ACHN (cell line): ENCODE measurements at regions not wholly inside any gene's neighbourhood (a gene's known extent, or its start where the extent isn't known, plus 50 kb on each side); places are given as distances from the start of the nearest gene placed in this dataset.

Experiments
- DNase-seq: peaks from one replicate; pipeline ENCODE4 v3.0.0-alpha.2; 2015
- in situ Hi-C: cut with HindIII; loops from 2 replicates; pipeline ENCODE4 v1.10.0; 2017; ENCODE audit warnings: low sequenced_read_pairs, low pct_ligation_motif_present, low pct_unique_long_range_greater_than_20kb

- no peak for DNase-seq
- in situ Hi-C loops: no loop called here
Observed at GRCh38 chr5:99706160-99706559, 777.4 kb upstream of the CHD1 start.

- in situ Hi-C loops: no loop called here
- DNase-seq: no peak
Observed at GRCh38 chr5:99702565-99702964, 773.8 kb upstream of the CHD1 start.

GRCh38 chr5:99694884-99695283 lies 766.1 kb upstream of the CHD1 start:
- no peak for DNase-seq
- in situ Hi-C loops: no loop called here

GRCh38 chr5:99686538-99686937 lies 757.7 kb upstream of the CHD1 start:
- no peak for DNase-seq
- in situ Hi-C loops: no loop called here

GRCh38 chr5:99675974-99676373 lies 747.2 kb upstream of the CHD1 start:
- DNase-seq: no peak
- in situ Hi-C loops: no loop called here

- in situ Hi-C loops: no loop called here
- no peak for DNase-seq
Observed at GRCh38 chr5:99674101-99674500, 745.3 kb upstream of the CHD1 start.

- in situ Hi-C loops: no loop called here
- no peak for DNase-seq
Observed at GRCh38 chr5:99664972-99665371, 736.2 kb upstream of the CHD1 start.

- DNase-seq: no peak
- in situ Hi-C loops: no loop called here
Observed at GRCh38 chr5:99651298-99651697, 722.5 kb upstream of the CHD1 start.

- DNase-seq: no peak
- in situ Hi-C loops: no loop called here
Observed at GRCh38 chr5:99646011-99646647, 717.3 kb upstream of the CHD1 start.

GRCh38 chr5:99644822-99645221 lies 716.0 kb upstream of the CHD1 start:
- in situ Hi-C loops: no loop called here
- DNase-seq: no peak

- in situ Hi-C loops: no loop called here
Observed at GRCh38 chr5:99640646-99641045, 711.8 kb upstream of the CHD1 start.

GRCh38 chr5:99639905-99640304 lies 711.1 kb upstream of the CHD1 start:
- in situ Hi-C loops: no loop called here
- no peak for DNase-seq

More at GRCh38 chr5:99640646-99641045, 711.8 kb upstream of the CHD1 start:
- no peak for DNase-seq

- DNase-seq: no peak
- in situ Hi-C loops: no loop called here
Observed at GRCh38 chr5:99636663-99637062, 707.9 kb upstream of the CHD1 start.

GRCh38 chr5:99621772-99622681 lies 693.2 kb upstream of the CHD1 start:
- in situ Hi-C loops: no loop called here
- no peak for DNase-seq

- in situ Hi-C loops: no loop called here
- no peak for DNase-seq
Observed at GRCh38 chr5:99617335-99617734, 688.5 kb upstream of the CHD1 start.

GRCh38 chr5:99614888-99615287 lies 686.1 kb upstream of the CHD1 start:
- in situ Hi-C loops: no loop called here

GRCh38 chr5:99607124-99607523 lies 678.3 kb upstream of the CHD1 start:
- in situ Hi-C loops: no loop called here
- no peak for DNase-seq

More at GRCh38 chr5:99614888-99615287, 686.1 kb upstream of the CHD1 start:
- no peak for DNase-seq

- DNase-seq: no peak
- in situ Hi-C loops: no loop called here
Observed at GRCh38 chr5:99605904-99606303, 677.1 kb upstream of the CHD1 start.

- in situ Hi-C loops: no loop called here
- no peak for DNase-seq
Observed at GRCh38 chr5:99600952-99601351, 672.1 kb upstream of the CHD1 start.

GRCh38 chr5:99590806-99591205 lies 662.0 kb upstream of the CHD1 start:
- in situ Hi-C loops: no loop called here

More at GRCh38 chr5:99590806-99591205, 662.0 kb upstream of the CHD1 start:
- DNase-seq: no peak
